GM18519 (cell line): ENCODE measurements at regions not wholly inside any gene's neighbourhood (a gene's known extent, or its start where the extent isn't known, plus 50 kb on each side); places are given as distances from the start of the nearest gene placed in this dataset.
A peak's percentile ranks its signal among the peaks of the same experiment; 100 is the strongest.
"Not testable (repeated sequence)": the region's sequence is repeated elsewhere in the genome, so short reads cannot be mapped to it uniquely, and the experiment has no call there.

ENCODE experiments used
- ATAC-seq: cut with Tn5 transposase; IDR thresholded peaks from one replicate; pipeline ENCODE4 v1.9.1; 2021; ENCODE audit warnings: mild to moderate bottlenecking, moderate library complexity; ENCODE audit not compliant: unreplicated experiment, low FRiP score

GRCh38 chr1:102365071-102365470 lies 368.3 kb upstream of the OLFM3 start:
- no peak for ATAC-seq

GRCh38 chr1:102336602-102337001 lies 339.9 kb upstream of the OLFM3 start:
- ATAC-seq: no peak

- no peak for ATAC-seq
These were observed 321.5 kb upstream of the OLFM3 start for GRCh38 chr1:102318104-102318806.

GRCh38 chr1:102315096-102315495 lies 318.4 kb upstream of the OLFM3 start:
- ATAC-seq: no peak

- no peak for ATAC-seq
These were observed 299.4 kb upstream of the OLFM3 start for GRCh38 chr1:102296116-102296515.

- no peak for ATAC-seq
These were observed 286.2 kb upstream of the OLFM3 start for GRCh38 chr1:102282955-102283354.

- no peak for ATAC-seq
These were observed 266.3 kb upstream of the OLFM3 start for GRCh38 chr1:102262994-102263393.

- no peak for ATAC-seq
These were observed 256.2 kb upstream of the OLFM3 start for GRCh38 chr1:102252731-102253505.

GRCh38 chr1:102241431-102242338 lies 245.0 kb upstream of the OLFM3 start:
- peak; percentile 58 for ATAC-seq

- no peak for ATAC-seq
These were observed 242.5 kb upstream of the OLFM3 start for GRCh38 chr1:102239247-102239646.

- no peak for ATAC-seq
These were observed 238.1 kb upstream of the OLFM3 start for GRCh38 chr1:102234753-102235359.

GRCh38 chr1:102219463-102219862 lies 222.7 kb upstream of the OLFM3 start:
- no peak for ATAC-seq

GRCh38 chr1:102210891-102211290 lies 214.2 kb upstream of the OLFM3 start:
- ATAC-seq: not testable (repeated sequence)

- peak; percentile 54 for ATAC-seq
These were observed 195.0 kb upstream of the OLFM3 start for GRCh38 chr1:102191723-102192122.

GRCh38 chr1:102190429-102190828 lies 193.7 kb upstream of the OLFM3 start:
- no peak for ATAC-seq

GRCh38 chr1:102186536-102186935 lies 189.8 kb upstream of the OLFM3 start:
- no peak for ATAC-seq

GRCh38 chr1:102185260-102185659 lies 188.5 kb upstream of the OLFM3 start:
- ATAC-seq: no peak

GRCh38 chr1:102184477-102184876 lies 187.8 kb upstream of the OLFM3 start:
- no peak for ATAC-seq

GRCh38 chr1:102183711-102184110 lies 187.0 kb upstream of the OLFM3 start:
- no peak for ATAC-seq

- ATAC-seq: no peak
These were observed 186.0 kb upstream of the OLFM3 start for GRCh38 chr1:102182603-102183260.
